ENCODE measurements at regions not wholly inside any gene's neighbourhood (a gene's known extent, or its start where the extent isn't known, plus 50 kb on each side); places are given as distances from the start of the nearest gene placed in this dataset.

DNA sequence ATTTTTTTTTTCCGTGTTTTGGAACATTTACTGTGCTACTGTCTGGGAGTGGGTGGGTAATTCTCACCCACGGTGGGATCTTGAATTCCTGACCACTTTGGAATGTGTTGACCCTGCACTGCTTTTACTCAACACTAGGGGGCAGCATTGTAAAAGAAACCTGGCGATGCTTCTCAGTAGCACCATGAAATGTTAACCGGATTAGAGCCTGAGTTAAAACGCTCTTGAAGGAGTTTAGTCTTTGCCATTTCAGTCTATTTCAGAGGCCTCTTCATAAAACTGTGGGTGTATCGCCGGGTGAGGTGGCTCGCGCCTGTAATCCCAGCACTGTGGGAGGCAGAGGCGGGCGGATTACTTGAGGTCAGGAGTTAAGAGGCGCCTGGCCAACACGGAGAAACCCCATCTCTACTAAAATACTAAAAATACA lies 79.0 kb upstream of the PRNP start:
- TF ChIP-seq, protein P1, sequence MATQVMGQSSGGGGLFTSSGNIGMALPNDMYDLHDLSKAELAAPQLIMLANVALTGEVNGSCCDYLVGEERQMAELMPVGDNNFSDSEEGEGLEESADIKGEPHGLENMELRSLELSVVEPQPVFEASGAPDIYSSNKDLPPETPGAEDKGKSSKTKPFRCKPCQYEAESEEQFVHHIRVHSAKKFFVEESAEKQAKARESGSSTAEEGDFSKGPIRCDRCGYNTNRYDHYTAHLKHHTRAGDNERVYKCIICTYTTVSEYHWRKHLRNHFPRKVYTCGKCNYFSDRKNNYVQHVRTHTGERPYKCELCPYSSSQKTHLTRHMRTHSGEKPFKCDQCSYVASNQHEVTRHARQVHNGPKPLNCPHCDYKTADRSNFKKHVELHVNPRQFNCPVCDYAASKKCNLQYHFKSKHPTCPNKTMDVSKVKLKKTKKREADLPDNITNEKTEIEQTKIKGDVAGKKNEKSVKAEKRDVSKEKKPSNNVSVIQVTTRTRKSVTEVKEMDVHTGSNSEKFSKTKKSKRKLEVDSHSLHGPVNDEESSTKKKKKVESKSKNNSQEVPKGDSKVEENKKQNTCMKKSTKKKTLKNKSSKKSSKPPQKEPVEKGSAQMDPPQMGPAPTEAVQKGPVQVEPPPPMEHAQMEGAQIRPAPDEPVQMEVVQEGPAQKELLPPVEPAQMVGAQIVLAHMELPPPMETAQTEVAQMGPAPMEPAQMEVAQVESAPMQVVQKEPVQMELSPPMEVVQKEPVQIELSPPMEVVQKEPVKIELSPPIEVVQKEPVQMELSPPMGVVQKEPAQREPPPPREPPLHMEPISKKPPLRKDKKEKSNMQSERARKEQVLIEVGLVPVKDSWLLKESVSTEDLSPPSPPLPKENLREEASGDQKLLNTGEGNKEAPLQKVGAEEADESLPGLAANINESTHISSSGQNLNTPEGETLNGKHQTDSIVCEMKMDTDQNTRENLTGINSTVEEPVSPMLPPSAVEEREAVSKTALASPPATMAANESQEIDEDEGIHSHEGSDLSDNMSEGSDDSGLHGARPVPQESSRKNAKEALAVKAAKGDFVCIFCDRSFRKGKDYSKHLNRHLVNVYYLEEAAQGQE (IDR thresholded peaks at IDR 0.05; ENCODE audit: low read depth, low read length) = no peak
- TF ChIP-seq, protein P2, sequence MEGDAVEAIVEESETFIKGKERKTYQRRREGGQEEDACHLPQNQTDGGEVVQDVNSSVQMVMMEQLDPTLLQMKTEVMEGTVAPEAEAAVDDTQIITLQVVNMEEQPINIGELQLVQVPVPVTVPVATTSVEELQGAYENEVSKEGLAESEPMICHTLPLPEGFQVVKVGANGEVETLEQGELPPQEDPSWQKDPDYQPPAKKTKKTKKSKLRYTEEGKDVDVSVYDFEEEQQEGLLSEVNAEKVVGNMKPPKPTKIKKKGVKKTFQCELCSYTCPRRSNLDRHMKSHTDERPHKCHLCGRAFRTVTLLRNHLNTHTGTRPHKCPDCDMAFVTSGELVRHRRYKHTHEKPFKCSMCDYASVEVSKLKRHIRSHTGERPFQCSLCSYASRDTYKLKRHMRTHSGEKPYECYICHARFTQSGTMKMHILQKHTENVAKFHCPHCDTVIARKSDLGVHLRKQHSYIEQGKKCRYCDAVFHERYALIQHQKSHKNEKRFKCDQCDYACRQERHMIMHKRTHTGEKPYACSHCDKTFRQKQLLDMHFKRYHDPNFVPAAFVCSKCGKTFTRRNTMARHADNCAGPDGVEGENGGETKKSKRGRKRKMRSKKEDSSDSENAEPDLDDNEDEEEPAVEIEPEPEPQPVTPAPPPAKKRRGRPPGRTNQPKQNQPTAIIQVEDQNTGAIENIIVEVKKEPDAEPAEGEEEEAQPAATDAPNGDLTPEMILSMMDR (IDR thresholded peaks at IDR 0.05 in 2 of 3, conservative IDR thresholded peaks at IDR 0.05 in 1 of 3; ENCODE audit: control insufficient read depth in 2 of 3, extremely low read depth in 1 of 3, insufficient read depth in 1 of 3, low read depth in 3 of 3, low read length in 3 of 3) = peak; percentile 85 to 91 (median 91)
- TF ChIP-seq NR2C2 (IDR thresholded peaks at IDR 0.05; ENCODE audit: borderline replicate concordance, control insufficient read depth, insufficient read length, low read depth) (no peak), CEBPB (IDR thresholded peaks at IDR 0.05; ENCODE audit: borderline replicate concordance in 1 of 2, low read depth in 2 of 2, low read length in 2 of 2) (no peak), JUND (IDR thresholded peaks at IDR 0.05; ENCODE audit: low read depth, low read length) (no peak), SIX5 (IDR thresholded peaks at IDR 0.05; ENCODE audit: low read depth, low read length, severe bottlenecking) (no peak), EP300 (IDR thresholded peaks at IDR 0.05; ENCODE audit: borderline replicate concordance in 1 of 2, control insufficient read depth in 1 of 2, low read depth in 2 of 2, low read length in 2 of 2) (no peak), EZH2 (IDR thresholded peaks at IDR 0.05; ENCODE audit: borderline replicate concordance, control insufficient read depth, low read depth, low read length) (no peak), FOXM1 (IDR thresholded peaks at IDR 0.05; ENCODE audit: low read depth, low read length) (0 out of 2 replicates have a peak, but pooled peaks have one; percentile 30), RCOR1 (conservative IDR thresholded peaks at IDR 0.05; ENCODE audit: low read depth, low read length) (no peak), ATF7 (IDR thresholded peaks at IDR 0.05; ENCODE audit: low read depth) (no peak; the same call in 1 of the 2 replicates), POLR2A (IDR thresholded peaks at IDR 0.05; ENCODE audit: low read depth, low read length) (no peak)
- TF ChIP-seq, protein P3, sequence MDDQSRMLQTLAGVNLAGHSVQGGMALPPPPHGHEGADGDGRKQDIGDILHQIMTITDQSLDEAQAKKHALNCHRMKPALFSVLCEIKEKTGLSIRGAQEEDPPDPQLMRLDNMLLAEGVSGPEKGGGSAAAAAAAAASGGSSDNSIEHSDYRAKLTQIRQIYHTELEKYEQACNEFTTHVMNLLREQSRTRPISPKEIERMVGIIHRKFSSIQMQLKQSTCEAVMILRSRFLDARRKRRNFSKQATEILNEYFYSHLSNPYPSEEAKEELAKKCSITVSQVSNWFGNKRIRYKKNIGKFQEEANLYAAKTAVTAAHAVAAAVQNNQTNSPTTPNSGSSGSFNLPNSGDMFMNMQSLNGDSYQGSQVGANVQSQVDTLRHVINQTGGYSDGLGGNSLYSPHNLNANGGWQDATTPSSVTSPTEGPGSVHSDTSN (IDR thresholded peaks at IDR 0.05; ENCODE audit: insufficient replicate concordance, low read depth, low read length) = no peak
- TF ChIP-seq, protein P4, sequence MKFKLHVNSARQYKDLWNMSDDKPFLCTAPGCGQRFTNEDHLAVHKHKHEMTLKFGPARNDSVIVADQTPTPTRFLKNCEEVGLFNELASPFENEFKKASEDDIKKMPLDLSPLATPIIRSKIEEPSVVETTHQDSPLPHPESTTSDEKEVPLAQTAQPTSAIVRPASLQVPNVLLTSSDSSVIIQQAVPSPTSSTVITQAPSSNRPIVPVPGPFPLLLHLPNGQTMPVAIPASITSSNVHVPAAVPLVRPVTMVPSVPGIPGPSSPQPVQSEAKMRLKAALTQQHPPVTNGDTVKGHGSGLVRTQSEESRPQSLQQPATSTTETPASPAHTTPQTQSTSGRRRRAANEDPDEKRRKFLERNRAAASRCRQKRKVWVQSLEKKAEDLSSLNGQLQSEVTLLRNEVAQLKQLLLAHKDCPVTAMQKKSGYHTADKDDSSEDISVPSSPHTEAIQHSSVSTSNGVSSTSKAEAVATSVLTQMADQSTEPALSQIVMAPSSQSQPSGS (IDR thresholded peaks at IDR 0.05; ENCODE audit: low read length) = no peak

Measured in GM12878 (cell line).